NCI-H1105 treated with DMSO at 0.1 percent for 48 hours (cell line): ENCODE measurements at regions not wholly inside any gene's neighbourhood (a gene's known extent, or its start where the extent isn't known, plus 50 kb on each side); places are given as distances from the start of the nearest gene placed in this dataset.

Experiments
- DNase-seq: peaks from one replicate; lab custom pipeline; 2025; lab: John Stamatoyannopoulos, UW

GRCh38 chr5:103923616-103924168, 361.1 kb upstream of the NUDT12 start:
- DNase-seq, result no peak

- DNase-seq, result no peak
Observed at GRCh38 chr5:103919506-103919905, 356.9 kb upstream of the NUDT12 start.

DNA sequence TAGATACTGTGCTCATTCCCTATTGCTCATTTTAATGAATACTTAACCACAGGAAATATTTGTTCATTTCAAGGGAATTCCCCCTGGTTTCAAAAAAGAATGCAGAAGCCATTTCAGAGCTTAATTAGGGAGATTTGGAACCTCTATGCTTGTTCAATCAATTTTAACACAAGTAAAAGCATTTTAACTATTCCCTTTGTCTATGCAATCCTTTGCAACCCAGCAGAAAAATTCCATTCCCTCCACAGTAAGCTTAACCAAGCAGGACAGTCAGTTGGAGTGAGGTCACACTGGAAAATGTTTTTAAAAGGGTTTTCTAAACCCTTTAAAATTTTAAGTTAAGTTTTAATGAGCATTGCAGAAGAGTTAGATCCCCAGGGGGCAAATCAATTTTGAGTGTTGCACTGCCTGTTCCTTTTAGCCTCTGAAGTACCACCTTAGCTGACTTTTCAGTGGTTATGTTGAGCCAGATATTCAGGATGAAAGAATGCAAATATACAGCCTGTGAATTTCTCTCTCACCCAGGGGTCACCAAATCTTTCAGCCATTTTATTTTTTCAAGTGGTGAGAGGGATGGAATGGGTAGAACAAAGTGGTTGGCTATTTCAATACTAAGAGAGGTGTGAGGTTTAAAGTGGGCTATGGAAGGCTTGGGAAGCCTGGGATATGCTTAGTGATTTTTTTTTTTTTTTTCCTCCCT, 356.2 kb upstream of the NUDT12 start:
- DNase-seq, result no peak

DNA sequence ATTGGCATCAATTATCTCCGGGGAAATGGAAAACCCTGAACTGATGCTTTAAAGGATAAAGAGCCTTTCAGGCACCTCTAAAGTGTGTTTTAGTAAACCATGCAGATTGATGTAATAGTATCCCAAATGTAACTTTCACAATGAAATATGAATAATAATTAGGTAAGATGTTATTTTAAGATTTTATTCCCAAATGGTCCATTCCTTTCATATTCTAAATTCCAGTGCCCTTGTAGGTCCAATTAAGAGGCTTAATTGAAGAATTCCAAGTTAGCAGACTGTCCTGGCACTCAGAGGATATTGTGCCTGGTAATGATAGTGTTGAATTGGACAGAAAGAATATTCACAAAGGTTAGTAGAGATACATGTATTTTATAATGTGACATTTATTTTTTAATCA, 352.5 kb upstream of the NUDT12 start:
- DNase-seq, result no peak

- DNase-seq, result no peak
Observed at GRCh38 chr5:103910786-103911185, 348.2 kb upstream of the NUDT12 start.

GRCh38 chr5:103910011-103910410, 347.4 kb upstream of the NUDT12 start:
- DNase-seq, result no peak

- DNase-seq, result no peak
Observed at GRCh38 chr5:103909391-103909790, 346.8 kb upstream of the NUDT12 start.

DNA sequence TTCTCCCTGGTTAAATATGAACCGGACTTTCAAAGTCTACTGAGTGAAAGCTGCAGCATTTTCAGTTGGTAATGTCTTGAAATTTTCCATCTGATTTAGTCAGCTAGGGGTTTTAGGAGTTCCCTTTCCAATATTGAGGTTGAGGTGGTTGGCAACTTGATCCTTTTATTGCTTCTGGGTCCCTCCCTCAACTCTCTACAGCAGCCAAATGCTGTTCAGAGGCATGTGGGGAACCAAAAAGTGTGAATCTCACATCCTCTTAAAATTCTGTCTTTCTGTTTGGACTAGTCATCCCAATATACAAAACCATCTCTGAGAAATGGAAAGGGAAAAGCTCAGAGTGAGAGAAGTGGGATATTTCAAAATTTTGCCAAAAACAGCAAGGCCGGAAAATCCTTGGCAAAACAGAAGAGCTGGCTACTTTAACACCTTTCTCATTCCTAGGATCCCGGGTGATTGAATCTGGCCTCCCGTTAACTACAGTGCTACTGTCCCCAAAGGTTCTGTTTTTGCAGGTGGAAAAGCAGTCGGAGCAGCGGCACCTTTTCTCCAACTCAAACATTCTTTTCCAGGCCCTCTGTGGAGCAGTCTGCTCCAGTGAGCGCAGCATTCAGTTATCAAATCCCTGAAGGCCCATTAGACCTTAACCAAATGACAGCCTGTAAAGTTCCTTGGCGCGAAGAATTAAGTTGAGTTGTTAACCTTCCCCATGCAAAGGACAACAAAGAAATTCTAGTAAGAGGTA, 345.9 kb upstream of the NUDT12 start:
- no peak for DNase-seq

- no peak for DNase-seq
Observed at GRCh38 chr5:103907001-103907400, 344.4 kb upstream of the NUDT12 start.

- no peak for DNase-seq
Observed at GRCh38 chr5:103904651-103905050, 342.1 kb upstream of the NUDT12 start.

- DNase-seq, result no peak
Observed at GRCh38 chr5:103902893-103903292, 340.3 kb upstream of the NUDT12 start.

- DNase-seq, result no peak
Observed at GRCh38 chr5:103901885-103902284, 339.3 kb upstream of the NUDT12 start.

DNA sequence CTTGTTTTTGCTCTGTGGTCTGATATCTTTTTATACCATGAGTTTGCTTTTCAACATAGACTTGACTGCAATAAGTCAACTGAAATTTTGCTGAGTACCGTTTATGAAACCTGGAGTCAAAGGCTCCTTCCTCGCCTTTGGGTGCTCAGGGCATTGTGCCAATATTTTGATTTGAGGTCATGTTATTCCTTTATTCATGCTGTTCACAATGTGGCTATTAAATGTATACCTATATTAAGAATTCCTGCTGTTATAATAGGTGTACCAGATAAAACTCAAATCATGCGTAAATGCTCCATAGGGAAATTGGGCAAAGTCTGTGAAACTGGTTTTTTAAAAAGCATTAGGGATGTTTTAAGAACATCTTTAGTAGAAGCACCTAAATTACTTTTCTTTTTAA, 334.0 kb upstream of the NUDT12 start:
- DNase-seq, result no peak

DNA sequence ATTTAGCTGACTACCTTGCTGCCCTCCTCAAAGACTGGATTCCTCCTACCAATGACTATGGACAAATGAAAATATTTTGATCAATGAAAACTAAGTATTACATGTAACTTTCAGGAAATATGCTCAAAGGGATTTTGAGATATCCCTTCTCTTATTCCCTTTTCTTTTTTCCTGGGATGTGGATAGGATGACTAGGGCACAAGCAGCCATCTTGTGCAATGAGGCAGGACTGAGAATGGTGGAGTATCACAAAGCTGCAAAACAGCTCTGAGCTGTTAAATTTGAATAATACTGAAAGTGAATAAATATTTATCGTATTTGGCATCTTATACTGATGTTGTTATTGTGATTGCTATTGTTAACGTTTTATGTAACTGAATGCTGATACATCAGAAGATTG, 333.1 kb upstream of the NUDT12 start:
- no peak for DNase-seq

DNA sequence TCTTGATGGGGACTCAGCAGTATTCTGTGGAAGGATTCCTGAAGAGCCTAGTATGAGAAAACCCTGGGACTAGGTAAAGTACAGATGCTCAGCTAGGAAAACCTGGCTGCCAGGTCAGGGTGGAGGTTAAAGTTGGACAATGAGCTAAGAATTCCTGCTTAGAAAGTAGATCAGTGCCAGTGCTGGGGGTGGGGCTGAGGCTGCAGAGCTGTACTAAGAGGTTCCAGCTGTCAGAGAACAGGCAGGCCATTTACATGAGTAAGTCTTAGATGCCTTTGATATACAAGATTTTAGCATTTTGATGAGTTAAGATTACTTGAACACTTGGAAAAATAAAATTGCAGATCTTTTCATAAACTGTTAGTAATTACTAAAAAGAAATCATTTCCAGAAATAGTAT, 332.3 kb upstream of the NUDT12 start:
- DNase-seq, result no peak

GRCh38 chr5:103891151-103891550, 328.6 kb upstream of the NUDT12 start:
- no peak for DNase-seq

DNA sequence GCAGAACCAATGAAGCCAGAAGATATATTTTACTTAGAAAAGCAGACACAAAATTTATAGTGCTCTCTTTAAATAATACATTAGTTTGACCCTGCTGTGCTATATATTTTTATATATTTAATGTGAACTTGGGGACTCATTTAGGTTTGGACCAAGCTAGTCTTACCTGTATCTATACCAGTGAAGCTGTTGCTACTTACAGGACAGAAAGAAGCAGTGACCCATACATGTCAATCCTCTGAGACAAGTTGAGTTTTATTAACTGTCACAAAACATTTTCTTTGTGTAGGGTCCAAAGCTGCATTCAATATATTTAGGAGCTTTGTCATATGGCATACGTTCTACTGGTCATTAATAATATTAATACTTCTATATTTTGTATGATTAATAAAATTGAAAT, 327.7 kb upstream of the NUDT12 start:
- no peak for DNase-seq

GRCh38 chr5:103889500-103890209, 327.1 kb upstream of the NUDT12 start:
- DNase-seq, result no peak

DNA sequence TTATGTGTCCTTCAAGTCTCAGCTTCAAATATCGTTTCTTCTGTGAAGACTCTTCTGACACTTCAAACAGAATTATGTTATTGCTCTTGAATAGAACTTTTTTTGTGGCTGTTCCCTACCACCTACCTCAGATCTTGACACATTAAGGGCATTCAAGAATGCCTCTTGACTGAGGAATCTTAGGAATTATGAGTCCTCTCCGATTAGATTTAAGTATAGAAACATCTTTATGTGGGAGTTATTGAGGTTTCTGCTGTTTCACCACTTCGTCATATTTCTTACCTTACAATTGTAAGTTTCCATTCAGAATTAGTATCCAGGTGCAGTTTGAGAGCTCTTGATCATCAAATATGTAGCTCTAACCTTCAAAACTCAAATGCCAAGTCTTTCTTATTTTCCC, 324.2 kb upstream of the NUDT12 start:
- DNase-seq, result no peak

GRCh38 chr5:103883143-103883542, 320.6 kb upstream of the NUDT12 start:
- no peak for DNase-seq

- DNase-seq, result no peak
Observed at GRCh38 chr5:103881560-103881959, 319.0 kb upstream of the NUDT12 start.

DNA sequence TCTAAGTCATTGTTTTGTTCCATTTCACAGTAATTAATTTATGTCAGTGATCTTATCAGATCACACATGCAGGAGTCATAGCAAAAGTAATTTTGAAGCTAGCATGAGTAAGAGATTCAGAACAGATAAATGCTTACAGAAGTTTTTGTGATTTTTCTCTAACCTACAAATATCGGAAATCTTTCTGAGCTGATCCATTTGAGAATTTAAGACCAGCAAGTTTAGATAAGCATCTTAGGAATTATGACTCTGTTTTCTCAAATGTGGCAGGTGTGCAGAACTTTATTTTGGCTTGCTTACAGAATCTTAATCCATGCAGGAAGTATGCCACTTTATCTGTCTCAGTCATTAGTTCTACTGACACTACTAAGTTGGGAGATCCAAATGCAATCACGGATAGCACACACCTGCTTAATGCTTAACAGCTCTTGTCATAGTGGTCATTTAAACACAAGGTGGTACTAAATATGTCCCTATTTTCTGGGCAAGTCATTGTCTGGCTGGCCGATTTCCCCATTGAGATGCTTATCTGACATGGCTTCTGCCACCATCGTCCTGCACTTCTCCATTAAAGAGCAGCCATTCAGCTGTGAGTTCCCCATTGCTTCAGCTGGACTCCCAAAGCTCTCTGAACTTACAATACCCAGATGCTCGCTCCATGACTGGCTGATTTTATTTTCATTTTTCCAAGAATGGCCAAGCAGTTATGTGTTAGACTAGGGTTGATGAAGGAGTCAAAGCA, 305.4 kb upstream of the NUDT12 start:
- DNase-seq, result peak; percentile 3
